ENCODE measurements at regions not wholly inside any gene's neighbourhood (a gene's known extent, or its start where the extent isn't known, plus 50 kb on each side); places are given as distances from the start of the nearest gene placed in this dataset.

DNA sequence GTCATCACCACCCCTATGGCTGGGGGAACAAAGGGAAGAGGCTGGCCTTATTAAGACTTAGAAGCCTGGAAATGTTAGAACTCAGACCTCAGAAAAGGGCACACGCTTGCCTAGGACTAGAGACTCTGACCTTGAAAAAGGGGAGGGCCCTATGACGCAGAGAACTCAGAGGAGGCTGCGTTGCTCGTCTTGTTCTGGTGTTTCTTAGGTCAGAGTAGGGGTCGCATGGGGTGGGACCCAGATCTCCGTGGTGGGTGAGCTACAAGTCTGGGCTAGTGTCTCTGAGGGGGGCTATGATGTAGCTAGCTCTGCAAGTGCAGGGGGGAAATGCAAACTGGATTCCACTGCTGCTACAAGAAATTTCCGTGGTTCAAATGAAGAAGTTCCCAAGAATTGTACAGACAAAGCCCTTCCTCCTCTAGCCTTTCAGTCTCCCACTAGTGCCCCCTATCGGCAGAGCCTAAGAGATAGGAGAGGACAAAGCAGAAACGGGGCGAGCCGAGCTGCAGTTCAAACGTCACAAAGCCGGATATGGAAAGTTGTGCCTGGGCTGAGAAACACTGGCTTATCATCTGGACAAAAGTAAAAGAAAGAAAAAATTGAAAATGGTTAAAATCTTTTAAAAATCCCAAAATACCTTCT, 392.9 kb upstream of the ROBO2 start:
- no peak for TF ChIP-seq OSR1 (CRISPR knock-in tag; IDR thresholded peaks at IDR 0.05)
- no peak for TF ChIP-seq TOX (CRISPR knock-in tag; IDR thresholded peaks at IDR 0.05; ENCODE audit: borderline replicate concordance)
- TF ChIP-seq RARB (CRISPR knock-in tag; IDR thresholded peaks at IDR 0.05), result no peak
- no peak for TF ChIP-seq BACH2 (CRISPR knock-in tag; IDR thresholded peaks at IDR 0.05; ENCODE audit: borderline replicate concordance)
- TF ChIP-seq ZFP30 (CRISPR knock-in tag; IDR thresholded peaks at IDR 0.05), result no peak
- no peak for TF ChIP-seq ZFP3 (CRISPR knock-in tag; IDR thresholded peaks at IDR 0.05)
- TF ChIP-seq ZC3H10 (CRISPR knock-in tag; IDR thresholded peaks at IDR 0.05), result no peak
- no peak for TF ChIP-seq ESRRG (CRISPR knock-in tag; IDR thresholded peaks at IDR 0.05)
- no peak for TF ChIP-seq ZNF565 (CRISPR knock-in tag; conservative IDR thresholded peaks at IDR 0.05; ENCODE audit: low read depth)
- TF ChIP-seq, protein P1, sequence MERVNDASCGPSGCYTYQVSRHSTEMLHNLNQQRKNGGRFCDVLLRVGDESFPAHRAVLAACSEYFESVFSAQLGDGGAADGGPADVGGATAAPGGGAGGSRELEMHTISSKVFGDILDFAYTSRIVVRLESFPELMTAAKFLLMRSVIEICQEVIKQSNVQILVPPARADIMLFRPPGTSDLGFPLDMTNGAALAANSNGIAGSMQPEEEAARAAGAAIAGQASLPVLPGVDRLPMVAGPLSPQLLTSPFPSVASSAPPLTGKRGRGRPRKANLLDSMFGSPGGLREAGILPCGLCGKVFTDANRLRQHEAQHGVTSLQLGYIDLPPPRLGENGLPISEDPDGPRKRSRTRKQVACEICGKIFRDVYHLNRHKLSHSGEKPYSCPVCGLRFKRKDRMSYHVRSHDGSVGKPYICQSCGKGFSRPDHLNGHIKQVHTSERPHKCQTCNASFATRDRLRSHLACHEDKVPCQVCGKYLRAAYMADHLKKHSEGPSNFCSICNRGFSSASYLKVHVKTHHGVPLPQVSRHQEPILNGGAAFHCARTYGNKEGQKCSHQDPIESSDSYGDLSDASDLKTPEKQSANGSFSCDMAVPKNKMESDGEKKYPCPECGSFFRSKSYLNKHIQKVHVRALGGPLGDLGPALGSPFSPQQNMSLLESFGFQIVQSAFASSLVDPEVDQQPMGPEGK (CRISPR knock-in tag; IDR thresholded peaks at IDR 0.05; ENCODE audit: borderline replicate concordance), result no peak

All from SK-N-SH treated with all-trans-retinoic acid at 6 μM for 48 hours (cell line).